MCF 10A (cell line): ENCODE measurements at regions not wholly inside any gene's neighbourhood (a gene's known extent, or its start where the extent isn't known, plus 50 kb on each side); places are given as distances from the start of the nearest gene placed in this dataset.
"Not testable (repeated sequence)": the region's sequence is repeated elsewhere in the genome, so short reads cannot be mapped to it uniquely, and the experiment has no call there.

Experiments used
- BruUV-seq: library from RNA; stranded (reverse); fragments of 400-500 nt; replicated peaks from 2 replicates; lab custom pipeline; 2021; lab: Mats Ljungman, UMichigan
- CTCF ChIA-PET: fragments of 300-600 bp; sonication (Branson Sonifier 250); formaldehyde crosslinking; extraction: SDS; loops from one replicate; lab custom pipeline; 2021; ENCODE audit warnings: antibody characterized with exemption, inconsistent platforms; lab: Yijun Ruan, JAX
- POLR2A ChIA-PET: fragments of 300-600, 350-650 bp; sonication (Branson Sonifier 250); formaldehyde crosslinking; extraction: SDS; loops from one replicate; lab custom pipeline; 2020; ENCODE audit warnings: antibody characterized with exemption, inconsistent platforms; lab: Yijun Ruan, JAX
- DNase-seq: peaks from one replicate; pipeline ENCODE4 v3.0.0-alpha.2; 2018; ENCODE audit not compliant: unreplicated experiment
- H3K27ac Mint-ChIP-seq: one replicate; pipeline ENCODE4 v1.8.0; 2022; ENCODE audit warnings: mild to moderate bottlenecking, low read depth, mixed read lengths; ENCODE audit not compliant: unreplicated experiment
- H3K27me3 Mint-ChIP-seq: one replicate; pipeline ENCODE4 v1.8.0; 2022; ENCODE audit warnings: mixed read lengths; ENCODE audit not compliant: insufficient read depth, unreplicated experiment
- H3K36me3 Mint-ChIP-seq: one replicate; pipeline ENCODE4 v1.8.0; 2022; ENCODE audit warnings: mild to moderate bottlenecking, moderate library complexity, mixed read lengths; ENCODE audit not compliant: insufficient read depth, unreplicated experiment
- H3K4me1 Mint-ChIP-seq: one replicate; pipeline ENCODE4 v1.8.0; 2022; ENCODE audit warnings: mixed read lengths; ENCODE audit not compliant: insufficient read depth, unreplicated experiment
- H3K4me3 Mint-ChIP-seq: one replicate; pipeline ENCODE4 v1.8.0; 2022; ENCODE audit warnings: mild to moderate bottlenecking, moderate library complexity, mixed read lengths; ENCODE audit not compliant: unreplicated experiment
- H3K9me3 Mint-ChIP-seq: one replicate; pipeline ENCODE4 v1.8.0; 2022; ENCODE audit warnings: mixed read lengths; ENCODE audit not compliant: unreplicated experiment
- intact Hi-C: fragments of 100-400 bp; cut with micrococcal nuclease; formaldehyde crosslinking; loops from 2 replicates; pipeline ENCODE4 v1.14.1; 2022
- TF ChIP-seq, protein P1 (sequence below): fragments of 200-600 bp; IDR thresholded peaks from one replicate; pipeline ENCODE4 v1.8.0; 2022; ENCODE audit warnings: antibody characterized with exemption, mild to moderate bottlenecking; ENCODE audit not compliant: unreplicated experiment

- peaks cover 10% of the 10 kb centered on the region for H3K36me3 Mint-ChIP-seq
- no TSS peak for BruUV-seq
- no peaks in the 10 kb centered on the region for H3K27me3 Mint-ChIP-seq
- no peak overlapping the region for H3K27ac Mint-ChIP-seq
- peaks cover 17% of the 10 kb centered on the region for H3K9me3 Mint-ChIP-seq
- intact Hi-C loops, result no loop called here
- no peaks in the 10 kb centered on the region for H3K4me1 Mint-ChIP-seq
- ChIA-PET CTCF (no interaction called here), POLR2A (no interaction called here)
- H3K4me3 Mint-ChIP-seq, result no peak overlapping the region
- TF ChIP-seq, protein P1, sequence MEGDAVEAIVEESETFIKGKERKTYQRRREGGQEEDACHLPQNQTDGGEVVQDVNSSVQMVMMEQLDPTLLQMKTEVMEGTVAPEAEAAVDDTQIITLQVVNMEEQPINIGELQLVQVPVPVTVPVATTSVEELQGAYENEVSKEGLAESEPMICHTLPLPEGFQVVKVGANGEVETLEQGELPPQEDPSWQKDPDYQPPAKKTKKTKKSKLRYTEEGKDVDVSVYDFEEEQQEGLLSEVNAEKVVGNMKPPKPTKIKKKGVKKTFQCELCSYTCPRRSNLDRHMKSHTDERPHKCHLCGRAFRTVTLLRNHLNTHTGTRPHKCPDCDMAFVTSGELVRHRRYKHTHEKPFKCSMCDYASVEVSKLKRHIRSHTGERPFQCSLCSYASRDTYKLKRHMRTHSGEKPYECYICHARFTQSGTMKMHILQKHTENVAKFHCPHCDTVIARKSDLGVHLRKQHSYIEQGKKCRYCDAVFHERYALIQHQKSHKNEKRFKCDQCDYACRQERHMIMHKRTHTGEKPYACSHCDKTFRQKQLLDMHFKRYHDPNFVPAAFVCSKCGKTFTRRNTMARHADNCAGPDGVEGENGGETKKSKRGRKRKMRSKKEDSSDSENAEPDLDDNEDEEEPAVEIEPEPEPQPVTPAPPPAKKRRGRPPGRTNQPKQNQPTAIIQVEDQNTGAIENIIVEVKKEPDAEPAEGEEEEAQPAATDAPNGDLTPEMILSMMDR, result no peak
- no peak for DNase-seq
Measured at GRCh38 chr14:105738638-105739037, 212.3 kb downstream of the TMEM121 start.

GRCh38 chr14:105739331-105740102 is 213.1 kb downstream of the TMEM121 start:
- no peak for DNase-seq
- no peaks in the 10 kb centered on the region for H3K4me1 Mint-ChIP-seq
- H3K4me3 Mint-ChIP-seq, result no peak overlapping the region
- intact Hi-C loops, result no loop called here
- POLR2A ChIA-PET, result no interaction called here
- CTCF ChIA-PET, result no interaction called here
- no peaks in the 10 kb centered on the region for H3K27me3 Mint-ChIP-seq
- peaks cover 5% of the 10 kb centered on the region for H3K36me3 Mint-ChIP-seq
- TF ChIP-seq, protein P1, result no peak
- peaks cover 13% of the 10 kb centered on the region for H3K9me3 Mint-ChIP-seq
- BruUV-seq, result no TSS peak
- H3K27ac Mint-ChIP-seq, result no peak overlapping the region

DNA sequence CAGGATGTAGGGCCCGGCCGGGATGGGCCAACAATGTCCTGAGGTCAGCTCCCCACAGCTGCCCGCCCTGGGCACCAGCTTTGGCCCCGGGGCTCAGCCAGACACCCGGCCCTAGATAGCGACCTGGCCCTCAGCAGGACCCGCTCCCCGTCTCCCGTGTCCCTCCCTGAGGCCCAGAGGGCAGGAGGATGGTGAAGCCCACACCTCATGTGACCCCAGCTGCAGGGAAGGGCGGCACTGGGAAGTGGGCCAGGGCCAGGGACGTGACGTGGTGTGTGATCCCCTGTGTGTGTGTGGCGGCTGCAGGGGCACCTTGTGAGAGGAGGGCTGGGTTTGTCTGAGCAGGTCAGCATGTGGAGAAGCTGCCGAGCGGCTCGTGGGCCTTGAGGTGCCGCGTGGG is 213.9 kb downstream of the TMEM121 start:
- POLR2A ChIA-PET, H3K27me3 Mint-ChIP-seq, DNase-seq, BruUV-seq, intact Hi-C loops, CTCF ChIA-PET, H3K36me3 Mint-ChIP-seq, H3K27ac Mint-ChIP-seq, H3K4me1 Mint-ChIP-seq, H3K4me3 Mint-ChIP-seq: not testable (repeated sequence)
- peaks cover 13% of the 10 kb centered on the region for H3K9me3 Mint-ChIP-seq

DNA sequence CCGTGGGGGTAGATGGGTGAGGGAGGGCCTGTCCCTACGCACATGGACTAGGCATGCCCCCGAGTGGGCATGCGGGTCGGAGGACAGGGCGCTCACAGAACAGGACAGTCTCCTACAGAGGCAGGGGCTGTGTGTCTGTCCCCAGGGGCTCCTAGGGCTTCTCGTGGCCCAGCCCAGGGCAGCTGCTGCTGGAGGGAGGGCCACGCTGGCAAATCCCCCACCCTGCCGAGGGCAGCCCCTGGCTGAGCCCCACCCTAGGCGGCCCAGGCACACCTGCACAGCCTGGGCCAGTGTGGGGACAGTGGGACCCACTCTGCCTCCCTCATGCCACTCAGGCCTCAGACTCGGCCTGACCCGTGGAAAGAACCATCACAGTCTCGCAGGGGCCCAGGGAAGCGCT is 214.6 kb downstream of the TMEM121 start:
- DNase-seq, intact Hi-C loops, H3K4me3 Mint-ChIP-seq, H3K27ac Mint-ChIP-seq, CTCF ChIA-PET, H3K4me1 Mint-ChIP-seq, POLR2A ChIA-PET, BruUV-seq, H3K27me3 Mint-ChIP-seq, H3K36me3 Mint-ChIP-seq: not testable (repeated sequence)
- peaks cover 13% of the 10 kb centered on the region for H3K9me3 Mint-ChIP-seq

DNA sequence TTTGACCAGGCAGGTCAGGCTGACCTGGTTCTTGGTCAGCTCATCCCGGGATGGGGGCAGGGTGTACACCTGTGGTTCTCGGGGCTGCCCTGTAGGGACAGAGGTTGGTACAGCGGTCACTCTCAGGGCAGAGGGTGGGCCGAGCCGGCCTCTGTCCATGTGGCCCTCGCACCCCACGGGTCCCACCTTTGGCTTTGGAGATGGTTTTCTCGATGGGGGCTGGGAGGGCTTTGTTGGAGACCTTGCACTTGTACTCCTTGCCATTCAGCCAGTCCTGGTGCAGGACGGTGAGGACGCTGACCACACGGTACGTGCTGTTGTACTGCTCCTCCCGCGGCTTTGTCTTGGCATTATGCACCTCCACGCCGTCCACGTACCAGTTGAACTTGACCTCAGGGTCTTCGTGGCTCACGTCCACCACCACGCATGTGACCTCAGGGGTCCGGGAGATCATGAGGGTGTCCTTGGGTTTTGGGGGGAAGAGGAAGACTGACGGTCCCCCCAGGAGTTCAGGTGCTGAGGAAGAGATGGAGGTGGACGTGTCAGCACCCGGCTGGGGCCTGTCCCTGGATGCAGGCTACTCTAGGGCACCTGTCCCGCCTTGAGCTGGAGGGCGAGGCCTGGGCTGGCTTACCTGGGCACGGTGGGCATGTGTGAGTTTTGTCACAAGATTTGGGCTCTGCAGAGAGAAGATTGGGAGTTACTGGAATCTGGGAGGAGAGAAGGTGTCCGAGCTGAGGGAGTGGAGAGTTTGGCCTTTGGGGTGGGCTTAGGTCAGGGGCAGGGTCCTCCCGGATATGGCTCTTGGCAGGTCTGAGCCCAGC is 215.5 kb downstream of the TMEM121 start:
- CTCF ChIA-PET, result interaction anchor here (0.7 kb wide), 1 partner anchor 68 kb away, joined by 3 read pairs; no protein-coding TSS in a partner anchor
- H3K36me3 Mint-ChIP-seq, BruUV-seq, H3K4me3 Mint-ChIP-seq, H3K4me1 Mint-ChIP-seq, POLR2A ChIA-PET, intact Hi-C loops, H3K27ac Mint-ChIP-seq, DNase-seq, H3K27me3 Mint-ChIP-seq: not testable (repeated sequence)
- peaks cover 13% of the 10 kb centered on the region for H3K9me3 Mint-ChIP-seq
